ENCODE measurements at regions not wholly inside any gene's neighbourhood (a gene's known extent, or its start where the extent isn't known, plus 50 kb on each side); places are given as distances from the start of the nearest gene placed in this dataset. TPM values are rescaled to one million over a fixed set of nuclear protein-coding genes. Genes with fewer than 3 reads are reported as not detected.
"Not testable (repeated sequence)": the region's sequence is repeated elsewhere in the genome, so short reads cannot be mapped to it uniquely, and the experiment has no call there.

- H3K36me3 ChIP-seq (replicated peaks in 1 of 2; ENCODE audit: insufficient read depth in 1 of 2, low read depth in 2 of 2); ATAC-seq; H3K9me3 ChIP-seq; H3K4me3 ChIP-seq; DNase-seq; H3K4me1 ChIP-seq; H3K27me3 ChIP-seq; intact Hi-C loops (cut with DNase I); H3K27ac ChIP-seq: not testable (repeated sequence)
- 27% methylated on average over 1 of the region's 1 CpG for WGBS, 2 donors
Observed at GRCh38 chr2:91873416-91873815, 2997.8 kb upstream of the TEKT4 start.

GRCh38 chr2:91877658-91878210 is 2993.5 kb upstream of the TEKT4 start:
- DNase-seq: peak in 2 of 4 donors; percentile 5 to 12
- not testable (repeated sequence) for H3K9me3 ChIP-seq, ATAC-seq

GRCh38 chr2:91895091-91895490 is 2976.1 kb upstream of the TEKT4 start:
- 10 to 18% methylated on average over 5 of the region's 5 CpGs for WGBS, 2 donors
- DNase-seq; H3K36me3 ChIP-seq (replicated peaks in 1 of 2; ENCODE audit: insufficient read depth in 1 of 2, low read depth in 2 of 2); H3K27me3 ChIP-seq; ATAC-seq; H3K4me1 ChIP-seq; H3K27ac ChIP-seq; H3K4me3 ChIP-seq; H3K9me3 ChIP-seq; intact Hi-C loops (cut with DNase I): not testable (repeated sequence)
- TF ChIP-seq, protein P1, sequence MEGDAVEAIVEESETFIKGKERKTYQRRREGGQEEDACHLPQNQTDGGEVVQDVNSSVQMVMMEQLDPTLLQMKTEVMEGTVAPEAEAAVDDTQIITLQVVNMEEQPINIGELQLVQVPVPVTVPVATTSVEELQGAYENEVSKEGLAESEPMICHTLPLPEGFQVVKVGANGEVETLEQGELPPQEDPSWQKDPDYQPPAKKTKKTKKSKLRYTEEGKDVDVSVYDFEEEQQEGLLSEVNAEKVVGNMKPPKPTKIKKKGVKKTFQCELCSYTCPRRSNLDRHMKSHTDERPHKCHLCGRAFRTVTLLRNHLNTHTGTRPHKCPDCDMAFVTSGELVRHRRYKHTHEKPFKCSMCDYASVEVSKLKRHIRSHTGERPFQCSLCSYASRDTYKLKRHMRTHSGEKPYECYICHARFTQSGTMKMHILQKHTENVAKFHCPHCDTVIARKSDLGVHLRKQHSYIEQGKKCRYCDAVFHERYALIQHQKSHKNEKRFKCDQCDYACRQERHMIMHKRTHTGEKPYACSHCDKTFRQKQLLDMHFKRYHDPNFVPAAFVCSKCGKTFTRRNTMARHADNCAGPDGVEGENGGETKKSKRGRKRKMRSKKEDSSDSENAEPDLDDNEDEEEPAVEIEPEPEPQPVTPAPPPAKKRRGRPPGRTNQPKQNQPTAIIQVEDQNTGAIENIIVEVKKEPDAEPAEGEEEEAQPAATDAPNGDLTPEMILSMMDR (IDR thresholded peaks at IDR 0.05): peak in 2 of 7 experiments; percentile 7 to 16

More at GRCh38 chr2:91877658-91878210, 2993.5 kb upstream of the TEKT4 start:
- H3K4me1 ChIP-seq; H3K27me3 ChIP-seq; H3K36me3 ChIP-seq (replicated peaks in 1 of 2; ENCODE audit: insufficient read depth in 1 of 2, low read depth in 2 of 2); H3K27ac ChIP-seq; intact Hi-C loops (cut with DNase I); H3K4me3 ChIP-seq: not testable (repeated sequence)
- 78 to 81% methylated on average over 27 to 29 of the region's 29 CpGs for WGBS, 2 donors

- H3K36me3 ChIP-seq (replicated peaks in 1 of 2; ENCODE audit: insufficient read depth in 1 of 2, low read depth in 2 of 2); DNase-seq; intact Hi-C loops (cut with DNase I); ATAC-seq; H3K27ac ChIP-seq; H3K4me1 ChIP-seq; H3K9me3 ChIP-seq; H3K27me3 ChIP-seq; H3K4me3 ChIP-seq: not testable (repeated sequence)
- WGBS, 2 donors: 47 to 59% methylated on average over 1 of the region's 1 CpG
Observed at GRCh38 chr2:91917602-91918001, 2953.6 kb upstream of the TEKT4 start.

Small RNA genes lying in the stretch of these regions (small RNA-seq; reads per million reads assigned to genes)
- not detected for gene AC127391.1
